H1 (cell line): ENCODE measurements at regions not wholly inside any gene's neighbourhood (a gene's known extent, or its start where the extent isn't known, plus 50 kb on each side); places are given as distances from the start of the nearest gene placed in this dataset.

Experiments
- CTCF ChIA-PET: fragments of 300-600 bp; sonication (Branson Sonifier 250); formaldehyde crosslinking; loops from one replicate; lab custom pipeline; 2021; ENCODE audit not compliant: partially characterized antibody; lab: Charles Lee
- POLR2A ChIA-PET: fragments of 300-600 bp; sonication (Branson Sonifier 250); formaldehyde crosslinking; loops from one replicate; lab custom pipeline; 2021; ENCODE audit warnings: inconsistent platforms; ENCODE audit not compliant: partially characterized antibody; lab: Charles Lee
- DNase-seq, 2 experiments: peaks; one replicate each; pipeline versions ENCODE4 v3.0.0 to v3.0.0-alpha.2; 2010 to 2022; ENCODE audit warnings: low spot score in 2 of 2, low read depth in 1 of 2, mixed read lengths in 1 of 2
- FAIRE-seq: peaks from 2 replicates; lab custom pipeline; 2011; peaks lifted over from hg19 to GRCh38; lab: Jason Lieb, UNC
- H2AFZ ChIP-seq: 2 replicates; pipeline ENCODE4 v1.8.1; 2012; ENCODE audit warnings: low read length, inconsistent platforms
- H2AK5ac ChIP-seq: 2 replicates; pipeline ENCODE4 v1.6.1; 2013; ENCODE audit warnings: low read depth, low read length
- H2BK120ac ChIP-seq: replicated peaks from 2 replicates; pipeline ENCODE3; 2013; ENCODE audit warnings: low read depth, low read length, inconsistent platforms
- H2BK12ac ChIP-seq: 2 replicates; pipeline ENCODE4 v1.6.1; 2013; ENCODE audit warnings: low read depth, low read length
- H2BK15ac ChIP-seq: 2 replicates; pipeline ENCODE4 v1.6.1; 2013; ENCODE audit warnings: low read length
- H2BK20ac ChIP-seq: 2 replicates; pipeline ENCODE4 v1.6.1; 2013; ENCODE audit warnings: low read length
- H2BK5ac ChIP-seq: 2 replicates; pipeline ENCODE4 v1.6.1; 2013; ENCODE audit warnings: low read depth, low read length
- H3K14ac ChIP-seq: 2 replicates; pipeline ENCODE4 v1.6.1; 2013; ENCODE audit warnings: inconsistent platforms; ENCODE audit not compliant: insufficient read length
- H3K18ac ChIP-seq: 2 replicates; pipeline ENCODE4 v1.6.1; 2013; ENCODE audit warnings: low read length; ENCODE audit errors: extremely low read depth
- H3K23ac ChIP-seq: 2 replicates; pipeline ENCODE4 v1.6.1; 2013; ENCODE audit warnings: inconsistent platforms; ENCODE audit not compliant: insufficient read length
- H3K23me2 ChIP-seq: 2 replicates; pipeline ENCODE4 v1.6.1; 2013; ENCODE audit warnings: low read depth, low read length
- H3K27ac ChIP-seq: 2 replicates; pipeline ENCODE4 v1.6.1; 2011; ENCODE audit warnings: low read depth, low read length, inconsistent platforms
- H3K27me3 ChIP-seq, 4 experiments: replicated peaks in 1 of 4; 1 replicate in 1 of 4; 2 replicates in 3 of 4; pipeline versions ENCODE4 v1.6.1 to v1.8.1; 2011 to 2013; ENCODE audit warnings: low read length in 3 of 4, mild to moderate bottlenecking in 3 of 4, inconsistent platforms in 2 of 4, mixed read lengths in 2 of 4, moderate library complexity in 1 of 4; ENCODE audit not compliant: control insufficient read depth in 3 of 4, insufficient read depth in 3 of 4; ENCODE audit errors: extremely low read depth in 1 of 4
- H3K36me3 ChIP-seq, 4 experiments: 2 replicates each; pipeline versions ENCODE4 v1.6.1 to v1.8.1; 2011 to 2013; ENCODE audit warnings: mild to moderate bottlenecking in 4 of 4, low read length in 3 of 4, moderate library complexity in 2 of 4, control low read depth in 1 of 4, inconsistent platforms in 1 of 4; ENCODE audit not compliant: insufficient read depth in 4 of 4, control insufficient read depth in 2 of 4
- H3K4ac ChIP-seq: replicated peaks from 2 replicates; pipeline ENCODE3; 2013; ENCODE audit warnings: low read length, low read depth, mixed read lengths, inconsistent platforms; ENCODE audit not compliant: insufficient read length
- H3K4me1 ChIP-seq, 4 experiments: replicated peaks in 1 of 4; 1 replicate in 1 of 4; 2 replicates in 3 of 4; pipeline versions ENCODE4 v1.6.1 to v1.8.1; 2011 to 2013; ENCODE audit warnings: low read length in 3 of 4, inconsistent platforms in 2 of 4, mixed read lengths in 1 of 4; ENCODE audit not compliant: insufficient read depth in 4 of 4, control insufficient read depth in 3 of 4
- H3K4me2 ChIP-seq, 2 experiments: 2 replicates each; pipeline versions ENCODE4 v1.6.1 to v1.8.1; 2011 to 2013; ENCODE audit warnings: low read depth in 2 of 2, low read length in 2 of 2, control low read depth in 1 of 2, inconsistent platforms in 1 of 2, mild to moderate bottlenecking in 1 of 2; ENCODE audit not compliant: insufficient read depth in 1 of 2
- H3K4me3 ChIP-seq, 4 experiments: fragments of 200-600, 300-600 bp in 1 of 4; sonication (generic), shearing (Covaris generic), sonication (Bioruptor Twin) in 1 of 4; 2 replicates each; pipeline versions ENCODE4 v1.5.1 to v1.8.1; 2011 to 2016; ENCODE audit warnings: low read length in 4 of 4, low read depth in 3 of 4, control low read depth in 2 of 4, inconsistent platforms in 2 of 4, mild to moderate bottlenecking in 2 of 4, mixed read lengths in 1 of 4, moderate library complexity in 1 of 4; ENCODE audit not compliant: insufficient read depth in 2 of 4; ENCODE audit errors: extremely low read depth in 1 of 4
- H3K56ac ChIP-seq: replicated peaks from 2 replicates; pipeline ENCODE3; 2013; ENCODE audit warnings: low read depth, mild to moderate bottlenecking, mixed read lengths, low read length, inconsistent platforms; ENCODE audit not compliant: insufficient read length
- H3K79me1 ChIP-seq: 2 replicates; pipeline ENCODE4 v1.6.1; 2013; ENCODE audit warnings: low read depth, low read length, control low read depth
- H3K79me2 ChIP-seq, 2 experiments: 2 replicates each; pipeline versions ENCODE4 v1.6.1 to v1.8.1; 2012 to 2013; ENCODE audit warnings: low read length in 2 of 2, mild to moderate bottlenecking in 2 of 2, inconsistent platforms in 1 of 2; ENCODE audit not compliant: insufficient read depth in 2 of 2, control insufficient read depth in 1 of 2
- H3K9ac ChIP-seq, 4 experiments: replicated peaks in 1 of 4; 1 replicate in 1 of 4; 2 replicates in 3 of 4; pipeline versions ENCODE4 v1.6.1 to v1.8.1; 2011 to 2013; ENCODE audit warnings: low read depth in 3 of 4, low read length in 3 of 4, control low read depth in 2 of 4, mild to moderate bottlenecking in 2 of 4, moderate library complexity in 2 of 4, inconsistent platforms in 1 of 4; ENCODE audit errors: extremely low read depth in 1 of 4
- H3K9me3 ChIP-seq, 2 experiments: 2 replicates each; pipeline versions ENCODE4 v1.6.1 to v1.8.1; 2012 to 2013; ENCODE audit warnings: mild to moderate bottlenecking in 2 of 2, moderate library complexity in 2 of 2, control low read depth in 1 of 2, inconsistent platforms in 1 of 2, low read depth in 1 of 2, low read length in 1 of 2, mixed read lengths in 1 of 2; ENCODE audit not compliant: insufficient read depth in 2 of 2
- H4K20me1 ChIP-seq, 2 experiments: replicated peaks in 1 of 2; 2 replicates each; pipeline versions ENCODE3 to v1.8.1; 2011 to 2013; ENCODE audit warnings: inconsistent platforms in 2 of 2, low read length in 2 of 2, mild to moderate bottlenecking in 1 of 2; ENCODE audit not compliant: insufficient read depth in 2 of 2, control insufficient read depth in 1 of 2
- H4K5ac ChIP-seq: 2 replicates; pipeline ENCODE4 v1.6.1; 2013; ENCODE audit warnings: low read length, low read depth, mixed read lengths, inconsistent platforms; ENCODE audit not compliant: insufficient read length
- H4K8ac ChIP-seq: 2 replicates; pipeline ENCODE4 v1.8.0; 2013; ENCODE audit warnings: mild to moderate bottlenecking, moderate library complexity, low read length, inconsistent platforms; ENCODE audit not compliant: insufficient read depth; ENCODE audit errors: extremely low read depth
- H4K91ac ChIP-seq: replicated peaks from 2 replicates; pipeline ENCODE3; 2013; ENCODE audit warnings: low read length, mixed read lengths, inconsistent platforms; ENCODE audit not compliant: insufficient read length
- CEBPB ChIP-seq: IDR thresholded peaks from 2 replicates; pipeline ENCODE4 v1.6.1; 2012; ENCODE audit warnings: low read depth, low read length
- FOSL1 ChIP-seq: IDR thresholded peaks from 2 replicates; pipeline ENCODE4 v1.6.1; 2011; ENCODE audit warnings: mild to moderate bottlenecking, low read depth, low read length, moderate library complexity; ENCODE audit not compliant: insufficient read depth
- GABPA ChIP-seq: IDR thresholded peaks from 2 replicates; pipeline ENCODE4 v1.6.1; 2011; ENCODE audit warnings: mild to moderate bottlenecking, low read length, moderate library complexity, borderline replicate concordance; ENCODE audit not compliant: insufficient read depth
- KDM4A ChIP-seq: IDR thresholded peaks from one replicate; pipeline ENCODE4 v1.7.1; 2012; ENCODE audit warnings: low read depth, mild to moderate bottlenecking, moderate library complexity, low read length, inconsistent platforms; ENCODE audit not compliant: severe bottlenecking
- KDM5A ChIP-seq: fragments of 200-600 bp; IDR thresholded peaks from 2 replicates; pipeline ENCODE4 v1.7.1; 2012; ENCODE audit warnings: mild to moderate bottlenecking, low read length, inconsistent platforms, mixed read lengths
- MAFK ChIP-seq: IDR thresholded peaks from 2 replicates; pipeline ENCODE4 v1.6.1; 2012; ENCODE audit warnings: low read depth, mild to moderate bottlenecking, improper control_type of control experiment, low read length
- NANOG ChIP-seq: IDR thresholded peaks from 2 replicates; pipeline ENCODE4 v1.6.1; 2011; ENCODE audit warnings: low read length, low read depth, mild to moderate bottlenecking, inconsistent platforms; ENCODE audit not compliant: insufficient read depth, poor library complexity, severe bottlenecking
- NRF1 ChIP-seq: IDR thresholded peaks from 2 replicates; pipeline ENCODE4 v1.6.1; 2011; ENCODE audit warnings: mild to moderate bottlenecking, low read depth, low read length, improper control_type of control experiment
- RXRA ChIP-seq: IDR thresholded peaks from 2 replicates; pipeline ENCODE4 v1.6.1; 2011; ENCODE audit warnings: low read depth, mild to moderate bottlenecking, low read length, moderate library complexity; ENCODE audit not compliant: insufficient read depth
- SP1 ChIP-seq: IDR thresholded peaks from 2 replicates; pipeline ENCODE4 v1.6.1; 2011; ENCODE audit warnings: low read depth, low read length
- TBP ChIP-seq: IDR thresholded peaks from 2 replicates; pipeline ENCODE4 v1.6.1; 2011; ENCODE audit warnings: low read depth, low read length, improper control_type of control experiment
- YY1 ChIP-seq: IDR thresholded peaks from 2 replicates; pipeline ENCODE4 v1.6.1; 2011; ENCODE audit warnings: low read depth, mild to moderate bottlenecking, low read length
- WGBS, 2 experiments: shearing (Covaris generic) in 1 of 2; methylation state at CpG; one replicate each; pipeline versions ENCODE4 v1.1.6 to v1.1.7; 2013 to 2015; ENCODE audit warnings: low lambda C conversion rate in 2 of 2, mixed read lengths in 2 of 2, inconsistent platforms in 1 of 2, low coverage in 1 of 2, missing lambda C conversion rate in 1 of 2; ENCODE audit not compliant: insufficient replicate concordance in 2 of 2, insufficient coverage in 1 of 2, insufficient read length in 1 of 2; ENCODE audit errors: extremely low coverage in 1 of 2, missing lambda C conversion rate in 1 of 2; 5-methylcytosine and 5-hydroxymethylcytosine counted together

DNA sequence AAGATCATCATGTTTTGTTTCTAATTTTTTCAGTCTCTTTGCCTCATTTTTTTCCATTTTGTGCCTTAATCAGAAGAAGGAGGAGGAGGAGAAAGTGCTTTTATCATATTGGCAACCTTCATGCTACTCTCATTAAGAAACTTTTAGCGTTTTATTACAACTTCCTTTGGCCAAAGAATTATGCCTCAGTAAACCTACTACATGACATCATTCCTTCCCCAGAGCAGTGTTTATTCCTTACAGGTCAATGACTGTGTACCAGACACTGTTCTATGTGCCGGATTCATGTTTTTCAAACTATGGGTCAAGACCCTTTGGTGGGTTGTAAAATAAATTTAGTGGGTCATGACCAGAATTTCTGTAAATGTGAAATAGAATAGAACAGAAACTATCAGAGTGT, 110.4 kb downstream of the SLC30A10 start:
- H3K4ac ChIP-seq = no peak overlapping the region
- no peak overlapping the region for H2AFZ ChIP-seq
- no peak overlapping the region for H3K4me3 ChIP-seq
- H3K18ac ChIP-seq = no peak overlapping the region
- H3K9ac ChIP-seq = no peak overlapping the region
- H2BK5ac ChIP-seq = no peak overlapping the region
- H3K4me1 ChIP-seq = no peaks in the 10 kb centered on the region
- H4K5ac ChIP-seq = no peak overlapping the region
- H4K8ac ChIP-seq = no peak overlapping the region
- no peaks in the 10 kb centered on the region for H3K36me3 ChIP-seq
- no peak overlapping the region for H3K27ac ChIP-seq
- CTCF ChIA-PET = no interaction called here
- H3K9me3 ChIP-seq = no peaks in the 10 kb centered on the region
- FAIRE-seq (no peak), DNase-seq (no peak)
- H3K56ac ChIP-seq = no peak overlapping the region
- H2BK12ac ChIP-seq = no peak overlapping the region
- H2BK15ac ChIP-seq = no peak overlapping the region
- no peak overlapping the region for H4K91ac ChIP-seq
- no peak overlapping the region for H3K14ac ChIP-seq
- no peaks in the 10 kb centered on the region for H3K79me1 ChIP-seq
- 89% methylated on average over 2 of the region's 2 CpGs; no CpG with 5 or more reads in 1 of the 2 experiments for WGBS, 2 experiments
- no peak overlapping the region for H2AK5ac ChIP-seq
- no peaks in the 10 kb centered on the region for H4K20me1 ChIP-seq
- no peak overlapping the region for H2BK20ac ChIP-seq
- no peaks in the 10 kb centered on the region for H3K23me2 ChIP-seq
- no peak overlapping the region for H3K4me2 ChIP-seq
- no peaks in the 10 kb centered on the region for H3K79me2 ChIP-seq
- H3K23ac ChIP-seq = no peak overlapping the region
- POLR2A ChIA-PET = no interaction called here
- H2BK120ac ChIP-seq = no peak overlapping the region
- H3K27me3 ChIP-seq = no peaks in the 10 kb centered on the region
- TF ChIP-seq SP1 (no peak), YY1 (no peak), NANOG (no peak), RXRA (no peak), TBP (no peak), GABPA (no peak), KDM5A (no peak), FOSL1 (no peak), MAFK (no peak), KDM4A (no peak), NRF1 (no peak), CEBPB (no peak)
